Neural progenitor cell (in vitro differentiated cells): ENCODE measurements at regions not wholly inside any gene's neighbourhood (a gene's known extent, or its start where the extent isn't known, plus 50 kb on each side); places are given as distances from the start of the nearest gene placed in this dataset. TPM values are rescaled to one million over a fixed set of nuclear protein-coding genes. Genes with fewer than 3 reads are reported as not detected.

ENCODE experiments used
- DNase-seq: peaks from one replicate; pipeline ENCODE4 v3.0.0-alpha.2; 2016; ENCODE audit warnings: low spot score
- H2AFZ ChIP-seq: fragments of 200-600 bp; sonication (generic); replicated peaks from 2 replicates; pipeline ENCODE4 v1.6.1; 2016; ENCODE audit warnings: antibody characterized with exemption
- H3F3A ChIP-seq: fragments of 200-600 bp; sonication (generic); 2 replicates; pipeline ENCODE4 v1.6.1; 2016; ENCODE audit warnings: antibody characterized with exemption, low read depth
- H3K27ac ChIP-seq: fragments of 200-600 bp; sonication (generic); 2 replicates; pipeline ENCODE4 v1.5.1; 2016; ENCODE audit warnings: mild to moderate bottlenecking
- H3K27me3 ChIP-seq: fragments of 200-600 bp; sonication (generic); 2 replicates; pipeline ENCODE4 v1.6.1; 2016; ENCODE audit warnings: mild to moderate bottlenecking, moderate library complexity
- H3K36me3 ChIP-seq: fragments of 200-600 bp; sonication (generic); 2 replicates; pipeline ENCODE4 v1.5.1; 2016
- H3K4me1 ChIP-seq: fragments of 200-600 bp; sonication (generic); 2 replicates; pipeline ENCODE4 v1.6.1; 2016; ENCODE audit warnings: mixed run types
- H3K4me2 ChIP-seq: fragments of 200-600 bp; sonication (generic); 2 replicates; pipeline ENCODE4 v1.6.1; 2016
- H3K4me3 ChIP-seq: fragments of 200-600 bp; sonication (generic); 2 replicates; pipeline ENCODE4 v1.5.1; 2016
- H3K79me2 ChIP-seq: fragments of 200-600 bp; sonication (generic); 2 replicates; pipeline ENCODE4 v1.6.1; 2016; ENCODE audit warnings: low read depth
- H3K9ac ChIP-seq: fragments of 200-600 bp; sonication (generic); 2 replicates; pipeline ENCODE4 v1.6.1; 2016
- H3K9me3 ChIP-seq: fragments of 200-600 bp; sonication (generic); 2 replicates; pipeline ENCODE4 v1.5.1; 2016; ENCODE audit warnings: low read depth
- H4K20me1 ChIP-seq: fragments of 200-600 bp; sonication (generic); 2 replicates; pipeline ENCODE4 v1.6.1; 2016; ENCODE audit warnings: low read depth
- H3K27ac Mint-ChIP-seq: 3 replicates; pipeline ENCODE4 v1.8.0; 2021; ENCODE audit warnings: mixed read lengths
- H3K27me3 Mint-ChIP-seq: 2 replicates; pipeline ENCODE4 v1.8.0; 2022; ENCODE audit warnings: low read depth, mild to moderate bottlenecking, inconsistent platforms, moderate library complexity, mixed read lengths; ENCODE audit not compliant: insufficient read depth
- H3K36me3 Mint-ChIP-seq: 3 replicates; pipeline ENCODE4 v1.8.0; 2021; ENCODE audit warnings: mixed read lengths
- H3K4me1 Mint-ChIP-seq: 3 replicates; pipeline ENCODE4 v1.8.0; 2021; ENCODE audit warnings: mixed read lengths
- H3K4me3 Mint-ChIP-seq: 3 replicates; pipeline ENCODE4 v1.8.0; 2021; ENCODE audit warnings: mild to moderate bottlenecking, moderate library complexity, mixed read lengths
- H3K9me3 Mint-ChIP-seq: 3 replicates; pipeline ENCODE4 v1.8.0; 2020; ENCODE audit warnings: mixed read lengths
- CTCF ChIP-seq: fragments of 200-600 bp; sonication (generic); IDR thresholded peaks from 2 replicates; pipeline ENCODE4 v1.5.1; 2017; ENCODE audit warnings: antibody characterized with exemption, mild to moderate bottlenecking
- EZH2 ChIP-seq: fragments of 200-600 bp; sonication (generic); IDR thresholded peaks from 2 replicates; pipeline ENCODE4 v1.6.1; 2017; ENCODE audit warnings: antibody characterized with exemption, mild to moderate bottlenecking, moderate library complexity
- EZH2phosphoT487 ChIP-seq: fragments of 200-600 bp; sonication (generic); IDR thresholded peaks from 2 replicates; pipeline ENCODE4 v1.6.1; 2017; ENCODE audit warnings: antibody characterized with exemption
- small RNA-seq: library from RNA; depleted of rRNA; stranded (forward); fragments of <200 nt; gene quantifications from one replicate; pipeline ENCODE3, GENCODE V24; 2015

DNA sequence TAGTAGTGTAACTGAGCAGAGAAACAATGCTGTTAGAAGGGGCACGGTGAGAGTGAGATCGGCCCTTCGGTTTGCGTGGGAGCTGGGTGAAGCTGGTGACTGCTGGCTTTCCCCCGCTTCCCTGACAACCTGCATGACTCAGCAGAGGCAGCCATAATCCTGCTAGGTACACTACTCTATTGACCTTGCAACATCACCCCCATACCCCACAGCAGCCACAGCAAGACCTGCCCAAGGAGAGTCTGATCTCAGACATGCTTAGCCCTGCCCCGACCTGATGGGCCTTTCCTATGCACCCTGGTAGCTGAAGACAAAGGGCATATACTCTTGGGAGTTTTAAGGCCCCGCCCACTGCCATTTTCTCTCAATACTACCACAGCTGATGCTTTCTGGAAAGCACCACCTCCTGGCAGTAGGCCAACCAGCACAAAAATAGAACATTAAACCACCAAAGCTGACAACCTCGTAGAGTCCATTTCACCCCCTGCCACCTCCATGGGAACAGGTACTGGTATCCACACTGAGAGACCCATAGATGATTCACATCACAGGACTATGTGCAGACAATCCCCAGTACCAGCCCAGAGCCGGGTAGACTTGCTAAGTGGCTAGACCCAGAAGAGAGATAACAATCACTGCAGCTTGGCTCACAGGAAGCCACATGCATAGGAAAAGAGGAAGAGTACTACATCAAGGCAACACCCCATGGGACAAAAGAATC lies 75.9 kb upstream of the RGS6 start:
- H3K27ac ChIP-seq = no peak overlapping the region
- no peak for DNase-seq
- no peaks in the 10 kb centered on the region for H3K27me3 ChIP-seq
- no peak overlapping the region for H3K4me2 ChIP-seq
- peaks cover 2% of the 10 kb centered on the region for H3F3A ChIP-seq
- H3K4me3 Mint-ChIP-seq = no peak overlapping the region
- no peaks in the 10 kb centered on the region for H3K9me3 ChIP-seq
- H3K4me1 ChIP-seq = peaks cover 3% of the 10 kb centered on the region
- TF ChIP-seq EZH2phosphoT487 (no peak), CTCF (no peak), EZH2 (no peak)
- H3K27ac Mint-ChIP-seq = no peak overlapping the region
- H3K4me1 Mint-ChIP-seq = peaks cover 8% of the 10 kb centered on the region
- H3K79me2 ChIP-seq = no peaks in the 10 kb centered on the region
- no peaks in the 10 kb centered on the region for H4K20me1 ChIP-seq
- H2AFZ ChIP-seq = no peak overlapping the region
- H3K36me3 Mint-ChIP-seq = no peaks in the 10 kb centered on the region
- H3K9me3 Mint-ChIP-seq = peaks cover 43% of the 10 kb centered on the region
- H3K9ac ChIP-seq = no peak overlapping the region
- no peak overlapping the region for H3K4me3 ChIP-seq
- no peaks in the 10 kb centered on the region for H3K27me3 Mint-ChIP-seq
- H3K36me3 ChIP-seq = no peaks in the 10 kb centered on the region

GRCh38 chr14:71863049-71863448 lies 69.2 kb upstream of the RGS6 start:
- H3K27ac Mint-ChIP-seq = no peak overlapping the region
- no peak for TF ChIP-seq EZH2phosphoT487
- no peak for TF ChIP-seq EZH2
- no peak for TF ChIP-seq CTCF
- H3K27me3 Mint-ChIP-seq = no peaks in the 10 kb centered on the region
- no peak for DNase-seq
- H3K4me3 Mint-ChIP-seq = no peak overlapping the region
- H3K9me3 Mint-ChIP-seq = peaks cover 25% of the 10 kb centered on the region
- Histone ChIP-seq H3K79me2 (no peaks in the 10 kb centered on the region), H4K20me1 (no peaks in the 10 kb centered on the region), H3K4me2 (no peak overlapping the region), H3F3A (no peaks in the 10 kb centered on the region), H3K9me3 (no peaks in the 10 kb centered on the region), H3K27ac (no peak overlapping the region), H3K4me3 (no peak overlapping the region), H3K27me3 (no peaks in the 10 kb centered on the region), H3K36me3 (no peaks in the 10 kb centered on the region), H3K9ac (no peak overlapping the region), H2AFZ (no peak overlapping the region), H3K4me1 (no peaks in the 10 kb centered on the region)
- no peaks in the 10 kb centered on the region for H3K4me1 Mint-ChIP-seq
- no peaks in the 10 kb centered on the region for H3K36me3 Mint-ChIP-seq

- H3K27ac Mint-ChIP-seq = no peak overlapping the region
- no peaks in the 10 kb centered on the region for H3K36me3 ChIP-seq
- no peaks in the 10 kb centered on the region for H3F3A ChIP-seq
- H3K36me3 Mint-ChIP-seq = no peaks in the 10 kb centered on the region
- peaks cover 21% of the 10 kb centered on the region for H3K9me3 Mint-ChIP-seq
- H2AFZ ChIP-seq = no peak overlapping the region
- no peak overlapping the region for H3K4me3 ChIP-seq
- no peak overlapping the region for H3K27ac ChIP-seq
- H3K9ac ChIP-seq = no peak overlapping the region
- H3K9me3 ChIP-seq = no peaks in the 10 kb centered on the region
- H4K20me1 ChIP-seq = no peaks in the 10 kb centered on the region
- H3K27me3 ChIP-seq = no peaks in the 10 kb centered on the region
- H3K27me3 Mint-ChIP-seq = no peaks in the 10 kb centered on the region
- no peaks in the 10 kb centered on the region for H3K4me1 ChIP-seq
- DNase-seq = no peak
- TF ChIP-seq CTCF (no peak), EZH2 (no peak), EZH2phosphoT487 (no peak)
- H3K4me2 ChIP-seq = no peak overlapping the region
- no peaks in the 10 kb centered on the region for H3K79me2 ChIP-seq
- no peaks in the 10 kb centered on the region for H3K4me1 Mint-ChIP-seq
- no peak overlapping the region for H3K4me3 Mint-ChIP-seq
These were observed 68.5 kb upstream of the RGS6 start for GRCh38 chr14:71863766-71864165.

Small RNAs in the stretch of these regions (small RNA-seq; reads per million reads assigned to genes)
- gene RN7SL683P = not detected
- not detected for gene SNORD56B
